BLaER1 (cell line): ENCODE measurements at regions not wholly inside any gene's neighbourhood (a gene's known extent, or its start where the extent isn't known, plus 50 kb on each side); places are given as distances from the start of the nearest gene placed in this dataset.
"Not testable (repeated sequence)": the region's sequence is repeated elsewhere in the genome, so short reads cannot be mapped to it uniquely, and the experiment has no call there.

Source experiments
- H3K27ac ChIP-seq: shearing (Covaris generic); formaldehyde crosslinking; 2 replicates; pipeline ENCODE4 v1.8.1; 2022
- H3K27me3 ChIP-seq: shearing (Covaris generic); formaldehyde crosslinking; 2 replicates; pipeline ENCODE4 v1.8.1; 2022
- H3K36me3 ChIP-seq: shearing (Covaris generic); formaldehyde crosslinking; 2 replicates; pipeline ENCODE4 v1.8.1; 2022
- H3K4me1 ChIP-seq: shearing (Covaris generic); formaldehyde crosslinking; 2 replicates; pipeline ENCODE4 v1.8.1; 2022
- H3K4me2 ChIP-seq: shearing (Covaris generic); formaldehyde crosslinking; 2 replicates; pipeline ENCODE4 v1.8.1; 2022
- H3K4me3 ChIP-seq: shearing (Covaris generic); formaldehyde crosslinking; 2 replicates; pipeline ENCODE4 v1.8.1; 2022
- H3K9ac ChIP-seq: shearing (Covaris generic); formaldehyde crosslinking; 2 replicates; pipeline ENCODE4 v1.8.1; 2022
- H3K9me3 ChIP-seq: shearing (Covaris generic); formaldehyde crosslinking; 2 replicates; pipeline ENCODE4 v1.8.1; 2022
- H4K20me1 ChIP-seq: shearing (Covaris generic); formaldehyde crosslinking; 2 replicates; pipeline ENCODE4 v1.8.1; 2022
- Cebpa-rat ChIP-seq: shearing (Covaris generic); IDR thresholded peaks from 2 replicates; pipeline ENCODE4 v1.8.1; 2022

- no peak overlapping the region for H3K9ac ChIP-seq
- H3K9me3 ChIP-seq: no peaks in the 10 kb centered on the region
- H4K20me1 ChIP-seq: no peaks in the 10 kb centered on the region
- no peak for TF ChIP-seq Cebpa-rat
- H3K4me2 ChIP-seq: peak overlapping the region; percentile 92
- peaks cover 81% of the 10 kb centered on the region for H3K4me1 ChIP-seq
- peaks cover 26% of the 10 kb centered on the region; the same call in 1 of the 2 replicates for H3K27me3 ChIP-seq
- H3K27ac ChIP-seq: 0 out of 2 replicates have a peak overlapping the region, but pooled peaks have one; percentile 87
- no peak overlapping the region for H3K4me3 ChIP-seq
- no peaks in the 10 kb centered on the region for H3K36me3 ChIP-seq
Measured at GRCh38 chr16:85445779-85446222, 167.3 kb upstream of the GSE1 start.

- H3K4me3 ChIP-seq: no peak overlapping the region
- peaks cover 92% of the 10 kb centered on the region for H3K4me1 ChIP-seq
- H3K27ac ChIP-seq: peak overlapping the region; percentile 87
- TF ChIP-seq Cebpa-rat: no peak
- no peaks in the 10 kb centered on the region for H3K9me3 ChIP-seq
- H3K4me2 ChIP-seq: peak overlapping the region; percentile 92
- peaks cover 26% of the 10 kb centered on the region; the same call in 1 of the 2 replicates for H3K27me3 ChIP-seq
- no peaks in the 10 kb centered on the region for H3K36me3 ChIP-seq
- H3K9ac ChIP-seq: no peak overlapping the region
- no peaks in the 10 kb centered on the region for H4K20me1 ChIP-seq
Measured at GRCh38 chr16:85446951-85447692, 166.0 kb upstream of the GSE1 start.

GRCh38 chr16:85447693-85448313, 165.3 kb upstream of the GSE1 start:
- Histone ChIP-seq H3K4me3 (peak overlapping the region; percentile 26; the same call in 1 of the 2 replicates), H3K4me2 (peak overlapping the region; percentile 92), H3K9me3 (no peaks in the 10 kb centered on the region), H3K4me1 (peaks cover 99% of the 10 kb centered on the region), H3K9ac (peak overlapping the region; percentile 67), H3K27ac (peak overlapping the region; percentile 87), H3K27me3 (peaks cover 26% of the 10 kb centered on the region; the same call in 1 of the 2 replicates), H3K36me3 (no peaks in the 10 kb centered on the region), H4K20me1 (no peaks in the 10 kb centered on the region)
- no peak for TF ChIP-seq Cebpa-rat

- Histone ChIP-seq H3K4me1 (peaks cover 100% of the 10 kb centered on the region), H4K20me1 (no peaks in the 10 kb centered on the region), H3K27ac (peak overlapping the region; percentile 87), H3K4me3 (peak overlapping the region; percentile 26), H3K4me2 (peak overlapping the region; percentile 92), H3K27me3 (peaks cover 26% of the 10 kb centered on the region; the same call in 1 of the 2 replicates), H3K36me3 (no peaks in the 10 kb centered on the region), H3K9me3 (no peaks in the 10 kb centered on the region), H3K9ac (peak overlapping the region; percentile 67)
- TF ChIP-seq Cebpa-rat: no peak
Measured at GRCh38 chr16:85448557-85449190, 164.4 kb upstream of the GSE1 start.

- H3K4me1 ChIP-seq: peaks cover 100% of the 10 kb centered on the region
- H3K9ac ChIP-seq: peak overlapping the region; percentile 67
- no peaks in the 10 kb centered on the region for H4K20me1 ChIP-seq
- H3K4me3 ChIP-seq: peak overlapping the region; percentile 26; the same call in 1 of the 2 replicates
- TF ChIP-seq Cebpa-rat: no peak
- peak overlapping the region; percentile 92 for H3K4me2 ChIP-seq
- H3K27me3 ChIP-seq: peaks cover 22% of the 10 kb centered on the region; the same call in 1 of the 2 replicates
- no peaks in the 10 kb centered on the region for H3K9me3 ChIP-seq
- H3K27ac ChIP-seq: peak overlapping the region; percentile 87
- no peaks in the 10 kb centered on the region for H3K36me3 ChIP-seq
Measured at GRCh38 chr16:85449191-85449884, 163.8 kb upstream of the GSE1 start.

GRCh38 chr16:85449885-85450245, 163.3 kb upstream of the GSE1 start:
- Histone ChIP-seq H3K27me3 (peaks cover 17% of the 10 kb centered on the region; the same call in 1 of the 2 replicates), H3K4me3 (0 out of 2 replicates have a peak overlapping the region, but pooled peaks have one; percentile 26), H3K4me2 (peak overlapping the region; percentile 92), H4K20me1 (no peaks in the 10 kb centered on the region), H3K4me1 (peaks cover 100% of the 10 kb centered on the region), H3K9ac (peak overlapping the region; percentile 67), H3K27ac (peak overlapping the region; percentile 87), H3K9me3 (no peaks in the 10 kb centered on the region), H3K36me3 (no peaks in the 10 kb centered on the region)
- no peak for TF ChIP-seq Cebpa-rat

GRCh38 chr16:85451142-85451541, 162.0 kb upstream of the GSE1 start:
- not testable (repeated sequence) for H3K9ac ChIP-seq, H3K9me3 ChIP-seq, H3K27me3 ChIP-seq, H4K20me1 ChIP-seq, H3K27ac ChIP-seq, H3K36me3 ChIP-seq, H3K4me3 ChIP-seq
- Histone ChIP-seq H3K4me2 (peak overlapping the region; percentile 92; the same call in 1 of the 2 replicates), H3K4me1 (peaks cover 100% of the 10 kb centered on the region)

GRCh38 chr16:85451641-85452363, 161.3 kb upstream of the GSE1 start:
- no peaks in the 10 kb centered on the region for H3K36me3 ChIP-seq
- H4K20me1 ChIP-seq: no peaks in the 10 kb centered on the region
- no peaks in the 10 kb centered on the region for H3K9me3 ChIP-seq
- H3K27ac ChIP-seq: peak overlapping the region; percentile 51
- no peak for TF ChIP-seq Cebpa-rat
- H3K27me3 ChIP-seq: no peaks in the 10 kb centered on the region
- peak overlapping the region; percentile 98 for H3K4me2 ChIP-seq
- no peak overlapping the region for H3K4me3 ChIP-seq
- H3K9ac ChIP-seq: 0 out of 2 replicates have a peak overlapping the region, but pooled peaks have one; percentile 23
- H3K4me1 ChIP-seq: peaks cover 100% of the 10 kb centered on the region
